NCI-H128 (cell line): ENCODE measurements at regions not wholly inside any gene's neighbourhood (a gene's known extent, or its start where the extent isn't known, plus 50 kb on each side); places are given as distances from the start of the nearest gene placed in this dataset.
"Not testable (repeated sequence)": the region's sequence is repeated elsewhere in the genome, so short reads cannot be mapped to it uniquely, and the experiment has no call there.

Experiments used
- DNase-seq: peaks from one replicate; lab custom pipeline; 2025; ENCODE audit not compliant: unreplicated experiment; lab: John Stamatoyannopoulos, UW

DNA sequence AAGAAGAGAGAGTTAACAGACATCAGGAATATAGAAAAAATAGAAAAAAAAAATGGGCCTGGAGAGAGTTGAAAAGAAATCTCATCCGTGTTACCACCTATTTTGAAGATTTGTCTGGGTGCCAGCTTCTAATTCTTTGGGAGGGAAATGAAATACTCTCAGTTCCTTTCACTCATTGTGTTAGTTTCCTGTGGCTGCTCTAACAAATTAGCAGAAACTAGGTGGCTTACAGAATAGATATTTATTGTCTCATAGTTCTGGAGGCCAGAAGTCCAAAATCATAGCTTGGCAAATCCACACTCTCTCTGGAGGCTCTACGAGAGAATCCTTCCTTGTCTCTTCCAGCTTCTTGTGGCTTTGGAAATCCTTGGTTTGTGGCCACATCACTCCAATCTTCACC, 225.1 kb upstream of the BTBD3 start:
- no peak for DNase-seq

DNA sequence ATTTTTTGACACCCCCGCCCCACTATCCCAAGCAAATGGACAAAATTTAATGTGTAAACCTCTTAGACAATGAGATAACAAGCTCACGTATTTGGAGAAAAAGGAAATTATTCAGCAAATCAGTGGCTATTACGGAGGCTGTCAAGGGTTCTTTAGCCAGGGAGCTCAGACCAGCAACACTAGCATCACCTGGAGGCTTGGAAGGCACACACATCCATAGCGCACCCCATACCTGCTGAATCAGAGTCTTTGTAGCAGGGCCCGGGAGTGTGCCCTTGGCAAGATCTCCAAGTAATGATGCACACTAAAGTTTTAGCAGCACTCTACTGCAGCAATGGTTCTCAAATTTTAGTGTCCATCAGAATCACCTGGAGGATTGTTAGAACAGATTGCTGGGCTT, 223.2 kb upstream of the BTBD3 start:
- DNase-seq, result no peak

DNA sequence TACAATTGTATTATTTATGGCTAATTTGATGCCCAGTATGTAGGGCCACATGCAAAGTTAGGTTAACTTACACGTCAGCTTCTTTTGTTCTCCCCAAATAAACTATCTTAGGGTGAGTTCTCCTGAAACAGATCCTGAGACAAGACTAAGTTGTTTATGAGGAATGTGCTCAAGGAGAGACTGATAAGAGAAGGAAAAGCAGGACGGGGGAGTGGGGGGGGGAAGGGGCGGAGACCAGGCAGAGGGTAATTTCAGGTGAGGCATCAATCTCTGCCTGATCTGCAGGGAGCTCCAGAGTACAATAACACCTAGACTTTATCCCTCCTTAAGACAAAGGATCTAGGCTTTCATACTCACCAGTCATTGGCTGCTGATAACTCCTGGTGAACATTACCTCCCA, 220.6 kb upstream of the BTBD3 start:
- no peak for DNase-seq

DNA sequence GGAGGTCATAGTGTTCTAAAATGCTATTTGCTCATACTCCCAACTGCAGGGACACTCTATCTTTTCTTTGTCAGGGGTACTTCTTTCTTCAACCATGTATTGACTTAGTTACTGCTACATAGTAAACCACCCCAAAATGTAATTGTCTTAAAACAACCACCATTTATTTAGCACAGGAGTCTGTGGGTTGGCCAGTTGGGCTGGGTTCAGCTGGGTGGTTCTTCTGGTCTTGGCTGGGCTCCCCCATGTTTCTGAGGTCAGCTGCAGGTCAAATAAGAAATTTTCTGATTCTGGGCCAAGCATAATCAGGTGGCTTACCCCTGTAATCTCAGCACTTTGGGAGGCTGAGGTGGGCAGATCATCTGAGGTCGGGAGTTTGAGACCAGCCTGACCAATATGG, 220.0 kb upstream of the BTBD3 start:
- DNase-seq, result no peak

DNA sequence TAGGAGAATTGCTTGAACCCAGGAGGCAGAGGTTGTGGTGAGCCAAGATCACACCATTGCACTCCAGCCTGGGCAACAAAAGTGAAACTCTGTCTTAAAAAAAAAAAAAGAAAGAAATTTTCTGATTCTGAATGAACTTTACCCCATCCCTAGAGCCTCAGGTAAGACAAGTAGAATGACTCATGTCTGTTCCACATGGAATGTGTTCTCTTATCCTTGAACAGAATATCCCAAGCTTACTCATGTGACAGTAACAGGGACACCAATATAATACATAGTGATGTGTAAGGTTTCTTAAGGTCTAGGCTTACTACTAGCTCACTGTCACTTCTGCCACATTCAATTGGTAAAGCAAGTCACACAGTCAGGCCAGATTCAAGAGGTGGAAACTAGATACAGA, 219.6 kb upstream of the BTBD3 start:
- DNase-seq, result no peak

DNA sequence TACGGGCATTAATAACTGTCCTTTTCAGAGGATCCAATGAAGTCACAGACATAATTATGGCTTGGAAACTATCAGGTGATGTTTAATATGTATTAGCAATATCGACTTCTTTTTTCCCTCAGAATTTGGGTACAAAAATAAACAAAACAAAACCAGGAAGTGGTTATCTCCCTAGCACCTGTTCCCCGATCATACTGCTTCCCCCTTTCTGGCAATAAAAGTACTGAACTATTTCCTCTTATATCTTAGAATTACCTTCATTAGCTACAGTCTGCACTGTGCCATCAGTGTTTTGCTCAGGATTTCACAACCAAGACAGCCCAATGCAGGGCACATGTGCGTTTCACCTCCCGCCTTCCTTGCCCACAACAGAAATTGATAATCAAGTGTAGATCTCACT, 216.9 kb upstream of the BTBD3 start:
- no peak for DNase-seq

DNA sequence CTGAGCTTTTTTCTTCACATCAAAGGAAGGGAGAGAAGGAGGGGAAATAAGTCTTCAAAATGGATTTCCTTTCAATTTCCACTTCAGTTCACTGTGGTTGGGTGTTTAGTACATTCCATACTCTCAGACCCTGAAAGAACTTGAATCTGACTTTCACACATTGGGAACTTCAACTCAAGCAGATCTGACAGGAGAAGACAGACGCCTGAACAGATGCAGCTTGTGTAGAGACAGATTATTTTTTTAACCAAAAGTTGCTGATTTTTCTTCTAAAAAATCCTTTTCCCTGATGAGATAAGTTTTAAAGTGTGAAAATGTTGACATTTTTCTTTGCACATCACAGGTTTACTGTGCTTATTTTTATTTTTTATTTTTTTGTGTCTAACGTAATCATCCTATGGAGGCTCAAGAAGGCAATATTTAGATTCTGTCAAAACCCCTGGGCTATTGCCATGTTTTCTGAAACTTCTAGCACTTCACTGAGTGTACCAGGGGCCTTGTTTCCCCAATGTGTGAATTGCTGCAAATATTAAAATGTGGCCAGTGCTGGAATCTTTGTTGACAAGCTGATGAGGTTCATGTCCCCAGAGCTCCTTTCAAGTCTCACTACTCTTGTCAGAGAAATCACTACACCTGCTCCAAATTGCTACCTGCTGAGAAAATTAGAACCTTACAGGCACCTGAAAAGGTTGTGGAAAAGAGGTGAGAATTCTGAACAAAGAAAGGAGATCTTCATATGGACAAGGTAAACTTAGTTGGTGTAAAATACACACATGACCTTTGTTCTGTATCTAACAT, 214.8 kb upstream of the BTBD3 start:
- DNase-seq, result no peak

DNA sequence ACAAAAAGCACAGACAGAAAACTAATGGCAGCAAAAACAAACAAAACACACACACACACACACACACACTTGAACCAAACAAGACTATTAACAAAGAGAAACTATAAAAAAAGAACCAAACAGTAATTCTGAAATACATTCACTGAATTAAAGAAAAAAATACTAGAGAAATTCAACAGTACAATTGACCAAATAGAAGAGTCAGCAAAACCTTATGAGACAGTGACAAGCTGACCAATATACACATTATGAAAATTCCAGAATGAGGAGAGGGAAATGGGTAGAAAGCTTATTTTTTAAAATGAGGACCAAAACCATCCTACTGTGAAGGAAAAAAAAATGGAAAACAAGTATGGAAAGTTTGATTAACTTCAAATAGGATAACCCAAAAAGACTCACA, 212.2 kb upstream of the BTBD3 start:
- DNase-seq, result no peak

DNA sequence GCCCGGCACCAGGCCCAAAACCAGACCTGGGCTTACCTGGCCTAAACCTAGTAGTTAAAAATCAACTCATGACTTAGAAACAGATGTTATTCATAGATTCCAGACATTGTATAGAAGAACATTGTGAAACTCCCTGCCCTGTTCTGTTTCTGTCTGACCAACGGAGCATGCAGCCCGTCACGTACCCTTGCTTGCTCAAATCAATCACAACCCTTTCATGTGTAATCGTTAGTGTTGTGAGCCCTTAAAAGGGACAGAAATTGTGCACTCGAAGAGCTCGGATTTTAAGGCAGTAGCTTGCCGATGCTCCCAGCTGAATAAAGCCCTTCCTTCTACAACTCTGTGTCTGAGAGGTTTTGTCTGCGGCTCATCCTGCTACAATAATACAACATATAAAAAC, 209.5 kb upstream of the BTBD3 start:
- not testable (repeated sequence) for DNase-seq

DNA sequence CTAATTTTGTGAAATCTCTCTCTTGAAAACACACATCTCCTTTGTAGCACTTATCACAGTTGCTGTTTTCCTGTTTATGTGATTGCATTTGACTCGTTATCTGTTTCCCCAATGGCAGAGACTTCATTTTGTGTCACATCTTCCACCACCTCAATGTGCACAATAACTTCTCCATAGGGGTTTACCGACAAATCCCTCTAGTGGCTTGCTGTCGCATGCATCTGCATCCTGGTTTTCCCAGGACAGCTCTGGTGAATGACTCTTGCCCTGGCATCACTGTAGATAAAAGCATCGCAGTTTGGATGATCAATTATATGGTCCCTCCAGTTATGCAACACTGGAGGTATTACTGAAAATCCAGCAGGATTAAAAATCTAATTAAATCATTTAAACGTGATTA, 206.5 kb upstream of the BTBD3 start:
- DNase-seq, result no peak

DNA sequence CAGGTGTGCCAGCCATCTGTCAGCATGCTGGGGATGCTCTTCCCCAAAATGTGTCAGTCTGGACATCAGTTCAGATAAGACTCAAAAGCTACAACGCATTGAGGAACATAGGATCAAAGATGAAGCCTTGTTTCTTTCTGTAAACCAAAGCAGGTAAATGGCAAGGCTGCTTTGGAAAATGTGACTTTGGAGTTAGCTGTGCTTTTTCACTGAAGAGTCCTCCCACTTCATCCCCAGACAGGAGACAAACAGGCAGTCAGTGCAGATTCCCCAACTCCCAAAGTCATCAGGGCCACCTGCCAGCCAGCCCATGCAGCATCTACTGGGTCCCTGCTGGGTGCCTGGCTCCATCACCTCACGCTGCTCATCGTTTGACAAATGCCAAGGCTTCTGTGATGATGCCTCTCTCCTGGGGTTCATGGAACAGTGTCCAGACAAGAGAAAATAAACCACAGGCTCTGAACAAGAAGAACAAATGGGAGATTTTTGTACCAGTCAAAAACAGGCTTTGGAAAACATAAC, 205.0 kb upstream of the BTBD3 start:
- no peak for DNase-seq

DNA sequence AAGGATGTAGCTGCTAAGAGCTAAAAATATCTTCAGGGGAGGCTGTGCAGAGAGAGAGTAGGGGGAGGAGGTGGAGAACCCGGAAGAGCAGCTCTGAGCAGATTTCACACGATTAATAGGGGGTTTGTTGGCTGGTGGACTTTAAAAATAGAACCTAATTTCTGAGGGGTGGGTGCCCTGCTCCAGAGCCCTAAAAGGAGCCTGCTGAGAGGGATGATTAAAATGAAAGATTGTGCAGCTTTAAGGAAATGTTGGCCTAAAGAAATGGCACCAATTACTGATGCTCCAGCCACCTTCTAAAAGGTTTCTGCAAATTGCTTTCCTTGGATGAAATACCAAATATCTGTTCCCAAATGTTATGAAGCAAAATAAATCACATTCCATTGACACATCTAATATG, 202.8 kb upstream of the BTBD3 start:
- DNase-seq, result no peak

DNA sequence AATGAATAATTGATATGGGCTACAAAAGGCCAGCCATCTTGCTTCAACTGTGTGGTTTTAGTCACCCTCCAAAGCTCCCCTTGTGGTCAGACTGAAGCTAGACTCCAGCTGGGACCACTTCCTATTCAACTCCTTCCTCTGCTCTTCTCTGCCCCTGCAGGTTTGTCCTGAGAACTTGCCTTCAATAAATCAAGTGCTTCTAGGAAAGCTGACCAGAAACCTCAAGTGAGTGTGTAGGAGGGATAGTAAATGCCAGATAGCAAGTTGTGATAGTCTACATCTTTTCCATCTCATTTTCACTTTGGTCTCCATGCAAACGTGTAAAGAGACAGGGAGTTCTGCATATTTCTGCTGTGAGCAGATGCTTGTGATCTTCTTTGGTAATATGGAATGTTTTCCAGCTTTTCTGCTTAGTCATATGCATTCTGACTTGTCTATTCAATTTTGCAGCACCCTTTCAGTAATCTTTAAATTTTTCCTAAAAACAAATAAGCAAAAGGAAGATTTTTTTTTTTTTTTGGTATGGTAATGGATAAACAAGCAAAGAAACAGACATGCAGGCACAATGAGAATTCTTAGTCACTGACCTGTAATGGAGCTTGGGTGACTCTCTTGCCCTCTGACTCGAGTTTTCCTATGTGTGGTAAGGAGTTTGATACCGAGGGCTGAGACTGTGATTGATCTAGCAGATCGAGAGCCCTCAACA, 201.3 kb upstream of the BTBD3 start:
- no peak for DNase-seq

DNA sequence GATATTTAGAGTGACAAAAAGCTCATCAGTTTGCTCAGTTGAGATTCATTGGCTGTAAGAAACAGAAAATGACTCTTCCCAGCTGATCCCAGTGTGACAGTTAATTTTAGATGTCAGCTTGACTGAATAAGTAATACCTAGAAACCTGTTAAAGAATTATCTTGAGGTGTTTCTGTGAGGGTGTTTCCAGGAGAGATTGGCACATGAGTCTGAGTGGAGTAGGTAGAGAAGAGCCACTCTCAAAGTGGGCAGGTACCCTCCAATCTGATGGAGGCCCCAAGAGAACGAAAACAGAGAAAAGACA, 200.8 kb upstream of the BTBD3 start:
- no peak for DNase-seq

DNA sequence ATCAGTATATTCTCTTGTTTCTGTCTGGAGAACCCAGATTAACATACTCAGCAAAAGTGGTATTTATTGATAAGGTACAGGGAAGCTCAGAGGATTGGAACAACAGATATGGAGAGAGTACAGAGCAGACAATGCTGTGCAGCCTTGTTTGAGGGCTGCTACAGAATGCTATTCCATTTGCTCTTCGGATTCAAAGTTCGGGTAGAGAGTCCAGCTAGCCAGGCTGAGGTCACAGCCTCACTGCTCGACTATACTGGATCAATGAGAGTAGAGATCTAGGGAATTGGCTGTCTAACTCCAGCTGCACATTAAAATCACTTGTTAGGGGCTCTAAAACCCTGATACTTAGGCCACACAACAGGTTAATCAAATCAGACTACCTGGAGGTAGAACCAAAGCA, 200.1 kb upstream of the BTBD3 start:
- DNase-seq, result no peak

DNA sequence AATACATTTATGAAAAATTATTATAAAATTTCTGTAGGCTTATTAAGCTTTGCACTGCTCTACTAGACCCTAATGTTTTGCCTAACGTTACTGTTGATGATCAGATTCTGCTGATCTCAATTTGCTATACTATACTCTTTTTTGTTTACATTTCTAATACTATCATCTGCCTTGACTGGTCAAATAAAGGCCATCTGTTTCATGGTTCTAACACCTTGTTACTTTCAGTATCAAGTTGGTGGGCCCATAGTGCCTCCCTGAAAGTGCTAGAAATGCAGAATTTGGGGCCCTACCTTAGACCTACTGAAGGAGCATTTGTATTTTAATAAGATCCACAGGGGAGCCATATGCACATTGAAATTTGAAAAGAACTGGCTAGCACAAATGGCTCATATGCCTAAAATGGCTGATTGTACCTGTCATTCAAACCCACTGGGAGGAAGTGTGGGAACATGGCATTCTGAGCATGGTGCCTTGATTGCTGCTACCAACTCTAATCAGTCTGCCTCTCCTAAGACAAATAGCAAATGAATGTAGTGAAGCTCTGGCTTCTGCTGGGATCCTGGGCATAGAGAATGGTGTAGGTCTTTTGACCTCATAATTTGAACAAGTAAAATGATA, 199.1 kb upstream of the BTBD3 start:
- DNase-seq, result no peak

DNA sequence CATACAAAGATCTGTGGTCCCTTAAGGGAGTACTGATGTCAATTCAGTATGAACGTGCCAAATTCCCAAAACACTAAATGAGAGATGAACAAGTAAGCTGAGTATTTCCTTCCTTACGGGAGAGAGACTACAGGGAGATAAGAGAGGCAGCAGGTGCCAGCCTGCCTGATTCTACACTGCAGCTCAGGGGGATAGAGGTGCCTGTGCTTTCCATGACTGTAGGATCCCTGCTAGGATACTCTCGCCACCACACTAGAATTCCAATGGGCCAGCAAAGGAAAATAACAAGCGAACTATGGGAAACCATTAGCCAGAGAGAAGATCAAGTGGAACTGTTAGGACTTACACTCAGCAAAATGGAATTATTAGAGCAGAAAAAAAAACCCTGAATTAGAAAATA, 198.5 kb upstream of the BTBD3 start:
- DNase-seq, result no peak

DNA sequence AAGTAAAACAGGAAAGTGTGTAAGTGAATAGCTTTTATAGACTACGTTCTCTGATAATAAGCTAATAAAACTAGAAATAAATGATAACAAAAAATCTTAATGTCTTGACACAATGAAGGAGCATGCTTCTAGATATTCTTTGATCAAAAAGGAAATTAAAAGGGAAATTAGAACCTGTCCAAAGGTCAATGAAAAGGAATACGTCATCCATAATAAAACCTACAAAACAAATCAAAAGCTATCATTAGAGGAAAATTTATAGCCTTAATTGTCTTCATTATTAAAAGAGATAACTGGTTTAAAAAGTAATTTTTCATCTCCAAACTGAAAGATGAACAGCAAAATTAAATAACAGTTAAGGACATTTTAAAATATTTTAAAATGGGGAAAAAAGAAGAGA, 196.3 kb upstream of the BTBD3 start:
- no peak for DNase-seq

DNA sequence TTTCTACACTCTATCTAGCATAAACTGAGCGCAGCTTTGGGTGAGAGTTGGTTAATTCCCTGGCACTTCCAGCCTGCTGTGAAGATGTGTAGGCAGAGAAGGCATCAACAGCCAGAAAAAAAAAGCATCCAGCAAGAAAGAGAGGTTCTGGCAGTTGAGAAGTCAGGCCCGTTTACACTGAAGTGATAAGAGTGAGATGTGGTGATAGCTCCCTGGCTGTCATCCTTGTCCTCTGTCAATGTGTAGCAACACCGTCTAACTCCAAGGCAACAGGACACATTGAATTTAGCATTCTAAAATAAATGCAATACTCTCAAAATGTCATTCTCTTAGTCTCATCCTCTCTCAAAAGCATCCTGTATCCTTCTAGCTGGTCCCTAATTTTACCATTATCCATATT, 193.6 kb upstream of the BTBD3 start:
- no peak for DNase-seq

DNA sequence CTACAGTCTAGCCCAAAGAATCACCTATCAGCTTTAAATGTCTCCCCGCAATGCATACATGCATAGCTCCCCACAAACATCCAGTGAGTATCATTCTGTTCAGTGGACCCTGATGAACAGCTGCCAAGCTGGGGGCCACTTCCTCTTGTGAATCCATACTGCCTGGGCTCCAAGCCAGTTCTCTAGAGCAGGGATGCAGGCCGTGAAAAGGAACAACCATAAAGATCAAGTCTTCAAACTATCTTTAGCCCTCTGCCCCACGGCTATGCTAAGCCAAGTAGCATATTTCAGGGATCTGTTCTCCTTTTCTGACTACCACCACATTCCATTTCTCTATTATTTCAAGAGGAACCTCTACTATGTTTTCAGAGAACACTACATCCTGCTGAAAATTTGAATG, 191.7 kb upstream of the BTBD3 start:
- DNase-seq, result no peak

DNA sequence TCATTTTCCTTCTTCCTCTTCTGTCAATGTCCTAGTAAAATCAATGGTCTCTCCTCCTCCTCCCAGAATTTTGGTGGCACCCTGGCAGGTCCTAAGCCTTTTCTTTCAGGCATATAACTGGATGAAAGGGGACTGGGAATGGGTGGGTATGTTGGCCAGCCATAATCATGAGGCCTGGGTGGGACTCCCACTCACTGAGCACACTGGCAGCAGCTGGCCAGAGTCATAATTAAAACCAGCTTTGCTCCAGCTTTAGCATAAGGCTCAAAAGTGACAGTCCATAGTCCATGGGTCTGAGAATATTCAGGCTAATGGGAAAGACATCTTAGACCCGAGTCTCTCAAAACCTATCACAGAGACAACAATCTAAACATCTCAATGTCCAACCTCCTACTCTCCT, 190.0 kb upstream of the BTBD3 start:
- no peak for DNase-seq

DNA sequence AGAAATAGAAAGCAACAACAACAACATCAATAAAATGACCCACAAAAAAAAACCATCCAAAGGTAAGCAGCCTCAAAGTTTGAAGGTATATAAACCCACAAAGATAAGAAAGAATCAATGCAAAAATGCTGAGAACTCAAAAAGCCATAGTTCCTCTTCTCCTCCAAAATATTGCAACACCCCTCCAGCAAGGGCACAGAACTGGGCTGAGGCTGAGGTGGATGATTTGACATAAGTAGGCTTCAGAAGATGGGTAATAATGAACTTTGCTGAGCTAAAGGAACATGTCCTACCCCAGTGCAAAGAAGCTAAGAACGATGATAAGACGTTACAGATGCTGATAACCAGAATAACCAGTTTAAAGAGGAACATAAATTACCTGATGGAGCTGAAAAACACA, 188.8 kb upstream of the BTBD3 start:
- no peak for DNase-seq
